PC-3 (cell line): ENCODE measurements at regions not wholly inside any gene's neighbourhood (a gene's known extent, or its start where the extent isn't known, plus 50 kb on each side); places are given as distances from the start of the nearest gene placed in this dataset.

ENCODE experiments used
- CTCF ChIP-seq: fragments of 300-600 bp; sonication (generic); conservative IDR thresholded peaks from 2 replicates; pipeline ENCODE4 v1.5.1; 2017; ENCODE audit warnings: antibody characterized with exemption, low read depth, mild to moderate bottlenecking, low read length
- EZH2phosphoT487 ChIP-seq: fragments of 300-600 bp; sonication (generic); IDR thresholded peaks from 2 replicates; pipeline ENCODE4 v1.6.1; 2018; ENCODE audit warnings: mild to moderate bottlenecking, antibody characterized with exemption, low read length, borderline replicate concordance

GRCh38 chr22:27633296-27633871 is 168.2 kb downstream of the MN1 start:
- TF ChIP-seq EZH2phosphoT487 (no peak), CTCF (no peak)
